MM.1S (cell line): ENCODE measurements at regions not wholly inside any gene's neighbourhood (a gene's known extent, or its start where the extent isn't known, plus 50 kb on each side); places are given as distances from the start of the nearest gene placed in this dataset.

ENCODE experiments used
- EZH2phosphoT487 ChIP-seq: fragments of 300-600 bp; sonication (generic); IDR thresholded peaks from 2 replicates; pipeline ENCODE4 v1.6.1; 2018; ENCODE audit warnings: antibody characterized with exemption, low read length
- TF ChIP-seq, protein P1 (sequence below): fragments of 300-600 bp; sonication (generic); IDR thresholded peaks from 2 replicates; pipeline ENCODE4 v1.5.1; 2016; ENCODE audit warnings: antibody characterized with exemption, low read length, mixed read lengths

DNA sequence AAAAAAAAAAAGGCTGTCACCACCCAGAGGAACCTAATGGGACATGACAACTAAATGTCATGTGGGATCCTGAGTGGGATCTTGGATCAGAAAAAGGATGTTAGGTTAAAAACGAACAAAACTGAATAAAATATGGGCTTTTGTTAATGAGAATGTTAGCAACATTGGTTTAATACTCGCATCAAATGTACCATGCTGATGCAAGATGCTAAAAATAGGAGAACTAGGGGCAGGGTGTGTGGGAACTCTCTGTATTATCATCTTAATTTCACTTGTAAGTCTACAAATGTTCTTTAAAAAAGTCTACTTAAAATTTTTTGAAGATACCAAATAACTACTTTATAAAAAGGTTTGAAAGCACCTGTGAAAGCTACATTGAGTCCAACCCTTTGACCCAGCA lies 88.8 kb upstream of the PRR5 start:
- TF ChIP-seq, protein P1, sequence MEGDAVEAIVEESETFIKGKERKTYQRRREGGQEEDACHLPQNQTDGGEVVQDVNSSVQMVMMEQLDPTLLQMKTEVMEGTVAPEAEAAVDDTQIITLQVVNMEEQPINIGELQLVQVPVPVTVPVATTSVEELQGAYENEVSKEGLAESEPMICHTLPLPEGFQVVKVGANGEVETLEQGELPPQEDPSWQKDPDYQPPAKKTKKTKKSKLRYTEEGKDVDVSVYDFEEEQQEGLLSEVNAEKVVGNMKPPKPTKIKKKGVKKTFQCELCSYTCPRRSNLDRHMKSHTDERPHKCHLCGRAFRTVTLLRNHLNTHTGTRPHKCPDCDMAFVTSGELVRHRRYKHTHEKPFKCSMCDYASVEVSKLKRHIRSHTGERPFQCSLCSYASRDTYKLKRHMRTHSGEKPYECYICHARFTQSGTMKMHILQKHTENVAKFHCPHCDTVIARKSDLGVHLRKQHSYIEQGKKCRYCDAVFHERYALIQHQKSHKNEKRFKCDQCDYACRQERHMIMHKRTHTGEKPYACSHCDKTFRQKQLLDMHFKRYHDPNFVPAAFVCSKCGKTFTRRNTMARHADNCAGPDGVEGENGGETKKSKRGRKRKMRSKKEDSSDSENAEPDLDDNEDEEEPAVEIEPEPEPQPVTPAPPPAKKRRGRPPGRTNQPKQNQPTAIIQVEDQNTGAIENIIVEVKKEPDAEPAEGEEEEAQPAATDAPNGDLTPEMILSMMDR, result no peak
- TF ChIP-seq EZH2phosphoT487, result no peak
